ENCODE measurements at regions not wholly inside any gene's neighbourhood (a gene's known extent, or its start where the extent isn't known, plus 50 kb on each side); places are given as distances from the start of the nearest gene placed in this dataset.

DNA sequence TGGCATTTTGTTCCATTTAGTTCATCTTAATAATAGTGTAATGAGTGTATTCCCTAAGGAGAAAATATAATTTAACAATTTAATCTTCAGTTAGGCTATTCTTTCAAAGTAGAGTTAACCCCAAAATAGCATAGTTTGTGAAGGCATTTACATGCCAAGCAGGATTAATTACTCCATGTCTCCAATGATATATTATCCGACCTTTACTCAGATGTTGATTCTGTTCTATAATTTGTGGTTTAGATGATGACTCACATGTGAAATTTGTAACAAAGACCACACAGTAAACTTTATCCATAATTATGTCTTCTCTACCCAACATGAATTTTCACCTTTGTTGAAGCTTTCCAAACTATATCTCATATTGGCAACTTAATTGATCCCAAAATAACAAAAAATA lies 2065.2 kb downstream of the MRPL39 start:
- Histone ChIP-seq H3K27ac (ENCODE audit: low read length) (no peak overlapping the region), H3K4me3 (ENCODE audit: low read length) (no peak overlapping the region), H3K27me3 (replicated peaks; ENCODE audit: insufficient read depth, low read length) (no peaks in the 10 kb centered on the region), H4K20me1 (ENCODE audit: insufficient read depth, low read length) (no peaks in the 10 kb centered on the region), H3K79me2 (ENCODE audit: low read length) (no peaks in the 10 kb centered on the region), H3K4me1 (ENCODE audit: low read length) (no peaks in the 10 kb centered on the region), H2AFZ (ENCODE audit: low read length) (no peak overlapping the region), H3K4me2 (ENCODE audit: low read depth, low read length) (no peak overlapping the region), H3K36me3 (replicated peaks; ENCODE audit: insufficient read depth, low read length) (no peaks in the 10 kb centered on the region; the same call in 1 of the 2 replicates), H3K9me2 (replicated peaks; ENCODE audit: insufficient read depth, low read length) (no peaks in the 10 kb centered on the region), H3K9ac (ENCODE audit: low read length) (no peak overlapping the region), H3K9me3 (replicated peaks; ENCODE audit: insufficient read depth, low read length) (no peaks in the 10 kb centered on the region), H3F3A (ENCODE audit: insufficient read depth, low read length) (no peaks in the 10 kb centered on the region)
- TF ChIP-seq CTCF (IDR thresholded peaks at IDR 0.05; ENCODE audit: low read length) (no peak), EZH2 (optimal IDR thresholded peaks at IDR 0.05; ENCODE audit: low read depth, low read length) (no peak), EZH2phosphoT487 (IDR thresholded peaks at IDR 0.05; ENCODE audit: low read length) (no peak)
- DNase-seq = no peak

DNA sequence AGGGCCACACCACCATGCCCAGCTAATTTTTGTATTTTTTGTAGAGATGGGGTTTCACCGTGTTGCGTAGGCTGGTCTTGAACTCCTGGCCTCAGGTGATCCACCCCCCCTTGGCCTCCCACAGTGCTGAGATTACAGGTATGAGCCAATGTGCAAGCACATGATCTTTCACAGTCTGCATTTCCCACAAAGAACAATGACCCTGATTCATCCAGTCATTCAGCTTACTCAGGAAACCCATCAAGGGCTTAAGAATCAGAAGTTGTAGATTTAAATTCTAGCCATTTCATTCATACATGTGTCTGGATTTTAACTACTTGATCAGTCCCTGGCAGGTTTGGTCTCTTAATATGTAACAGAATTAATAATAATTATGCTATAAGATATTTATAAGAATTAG lies 2065.7 kb downstream of the MRPL39 start:
- Histone ChIP-seq H3K4me2 (ENCODE audit: low read depth, low read length) (no peak overlapping the region), H3K9me3 (replicated peaks; ENCODE audit: insufficient read depth, low read length) (no peaks in the 10 kb centered on the region), H3K79me2 (ENCODE audit: low read length) (no peaks in the 10 kb centered on the region), H3K9me2 (replicated peaks; ENCODE audit: insufficient read depth, low read length) (no peaks in the 10 kb centered on the region), H3K36me3 (replicated peaks; ENCODE audit: insufficient read depth, low read length) (no peaks in the 10 kb centered on the region; the same call in 1 of the 2 replicates), H2AFZ (ENCODE audit: low read length) (no peak overlapping the region), H3K9ac (ENCODE audit: low read length) (no peak overlapping the region), H3K4me3 (ENCODE audit: low read length) (no peak overlapping the region), H3K27ac (ENCODE audit: low read length) (no peak overlapping the region), H3K27me3 (replicated peaks; ENCODE audit: insufficient read depth, low read length) (no peaks in the 10 kb centered on the region), H3F3A (ENCODE audit: insufficient read depth, low read length) (no peaks in the 10 kb centered on the region), H3K4me1 (ENCODE audit: low read length) (no peaks in the 10 kb centered on the region), H4K20me1 (ENCODE audit: insufficient read depth, low read length) (no peaks in the 10 kb centered on the region)
- no peak for DNase-seq
- no peak for TF ChIP-seq EZH2phosphoT487 (IDR thresholded peaks at IDR 0.05; ENCODE audit: low read length)
- no peak for TF ChIP-seq EZH2 (optimal IDR thresholded peaks at IDR 0.05; ENCODE audit: low read depth, low read length)
- no peak for TF ChIP-seq CTCF (IDR thresholded peaks at IDR 0.05; ENCODE audit: low read length)

DNA sequence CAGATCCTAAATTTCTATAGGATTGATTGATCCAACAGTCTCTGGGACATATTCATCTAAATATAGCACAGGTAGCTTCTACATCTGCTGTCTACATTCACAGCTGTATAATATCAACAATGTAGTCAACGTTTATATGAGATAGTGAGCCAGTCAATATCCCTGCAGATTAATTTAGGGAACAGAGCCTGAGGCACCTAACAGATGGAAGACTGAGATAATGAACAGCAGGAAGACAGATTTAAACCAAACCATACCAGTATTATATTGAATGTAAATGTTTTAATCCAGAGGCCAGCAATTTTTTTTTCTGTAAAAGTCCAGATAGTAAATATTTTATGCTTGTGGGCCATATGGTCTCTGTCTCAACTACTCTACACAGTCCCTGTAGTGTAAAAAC lies 2072.4 kb downstream of the MRPL39 start:
- DNase-seq = no peak
- H3K79me2 ChIP-seq (ENCODE audit: low read length) = no peaks in the 10 kb centered on the region
- H3K27ac ChIP-seq (ENCODE audit: low read length) = no peak overlapping the region

More for the DNA sequence above, 2072.4 kb downstream of the MRPL39 start:
- no peak overlapping the region for H3K4me2 ChIP-seq (ENCODE audit: low read depth, low read length)
- no peaks in the 10 kb centered on the region for H3F3A ChIP-seq (ENCODE audit: insufficient read depth, low read length)
- H2AFZ ChIP-seq (ENCODE audit: low read length) = no peak overlapping the region
- H3K36me3 ChIP-seq (replicated peaks; ENCODE audit: insufficient read depth, low read length) = no peaks in the 10 kb centered on the region
- H3K9me3 ChIP-seq (replicated peaks; ENCODE audit: insufficient read depth, low read length) = no peaks in the 10 kb centered on the region
- H3K9me2 ChIP-seq (replicated peaks; ENCODE audit: insufficient read depth, low read length) = no peaks in the 10 kb centered on the region
- H4K20me1 ChIP-seq (ENCODE audit: insufficient read depth, low read length) = no peaks in the 10 kb centered on the region
- no peak for TF ChIP-seq EZH2phosphoT487 (IDR thresholded peaks at IDR 0.05; ENCODE audit: low read length)
- TF ChIP-seq CTCF (IDR thresholded peaks at IDR 0.05; ENCODE audit: low read length) = no peak
- no peak for TF ChIP-seq EZH2 (optimal IDR thresholded peaks at IDR 0.05; ENCODE audit: low read depth, low read length)
- H3K4me3 ChIP-seq (ENCODE audit: low read length) = no peak overlapping the region
- no peaks in the 10 kb centered on the region for H3K27me3 ChIP-seq (replicated peaks; ENCODE audit: insufficient read depth, low read length)
- no peaks in the 10 kb centered on the region for H3K4me1 ChIP-seq (ENCODE audit: low read length)
- no peak overlapping the region for H3K9ac ChIP-seq (ENCODE audit: low read length)
